SK-N-SH (cell line): ENCODE measurements at regions not wholly inside any gene's neighbourhood (a gene's known extent, or its start where the extent isn't known, plus 50 kb on each side); places are given as distances from the start of the nearest gene placed in this dataset.

Source experiments
- CTCF ChIA-PET: fragments of 300-600, 350-600 bp; formaldehyde crosslinking; extraction: SDS; loops from one replicate; lab custom pipeline; 2021; lab: Yijun Ruan, JAX
- POLR2A ChIA-PET: fragments of 350-600 bp; sonication (Branson Sonifier 250); formaldehyde crosslinking; extraction: SDS; loops from one replicate; lab custom pipeline; 2020; ENCODE audit warnings: antibody characterized with exemption, inconsistent platforms; lab: Yijun Ruan, JAX
- DNase-seq: peaks from one replicate; pipeline ENCODE4 v3.0.0; 2012
- H2AFZ ChIP-seq: fragments of 200-600 bp; sonication (generic); 2 replicates; pipeline ENCODE4 v1.8.1; 2016; ENCODE audit warnings: antibody characterized with exemption, mild to moderate bottlenecking, low read depth
- H3F3A ChIP-seq: fragments of 200-600 bp; sonication (generic); replicated peaks from 2 replicates; pipeline ENCODE3; 2016; ENCODE audit warnings: antibody characterized with exemption, mild to moderate bottlenecking; ENCODE audit not compliant: insufficient read depth
- H3K27ac ChIP-seq, 2 experiments: fragments of 200-500 bp in 1 of 2; fragments of 200-600 bp in 1 of 2; sonication (Bioruptor generic) in 1 of 2; sonication (generic), shearing (Covaris generic) in 1 of 2; 2 replicates each; pipeline versions ENCODE4 v1.5.1 to v1.6.1; 2014 to 2016; ENCODE audit warnings: low read depth in 2 of 2, inconsistent platforms in 1 of 2, low read length in 1 of 2, mild to moderate bottlenecking in 1 of 2, mixed read lengths in 1 of 2
- H3K27me3 ChIP-seq: fragments of 200-600 bp; sonication (generic), shearing (Covaris generic); 2 replicates; pipeline ENCODE4 v1.6.1; 2016; ENCODE audit warnings: mixed run types; ENCODE audit not compliant: insufficient read depth
- H3K36me3 ChIP-seq, 2 experiments: fragments of 200-500 bp in 1 of 2; fragments of 200-600 bp in 1 of 2; sonication (Bioruptor generic) in 1 of 2; sonication (generic) in 1 of 2; replicated peaks in 1 of 2; 2 replicates each; pipeline versions ENCODE3 to v1.5.1; 2014 to 2016; ENCODE audit warnings: low read length in 1 of 2, mild to moderate bottlenecking in 1 of 2; ENCODE audit not compliant: insufficient read depth in 2 of 2, control insufficient read depth in 1 of 2
- H3K4me1 ChIP-seq, 2 experiments: fragments of 200-500 bp in 1 of 2; fragments of 200-600 bp in 1 of 2; sonication (Bioruptor generic) in 1 of 2; sonication (generic), shearing (Covaris generic) in 1 of 2; 2 replicates each; pipeline versions ENCODE4 v1.5.1 to v1.6.1; 2014 to 2016; ENCODE audit warnings: low read depth in 1 of 2, low read length in 1 of 2, mixed run types in 1 of 2; ENCODE audit not compliant: insufficient read depth in 2 of 2, control insufficient read depth in 1 of 2
- H3K4me2 ChIP-seq: fragments of 200-600 bp; sonication (generic), shearing (Covaris generic); 2 replicates; pipeline ENCODE4 v1.6.1; 2017; ENCODE audit warnings: mixed run types
- H3K4me3 ChIP-seq, 2 experiments: fragments of 200-500 bp in 1 of 2; fragments of 200-600 bp in 1 of 2; sonication (Bioruptor generic) in 1 of 2; sonication (generic), shearing (Covaris generic) in 1 of 2; 2 replicates each; pipeline versions ENCODE4 v1.5.1 to v1.8.1; 2014 to 2016; ENCODE audit warnings: low read depth in 2 of 2, inconsistent platforms in 1 of 2, low read length in 1 of 2, mild to moderate bottlenecking in 1 of 2, mixed read lengths in 1 of 2, moderate library complexity in 1 of 2
- H3K79me2 ChIP-seq: fragments of 200-600 bp; sonication (generic); 2 replicates; pipeline ENCODE4 v1.8.1; 2017; ENCODE audit warnings: mild to moderate bottlenecking; ENCODE audit not compliant: insufficient read depth
- H3K9ac ChIP-seq: fragments of 200-600 bp; sonication (generic); 2 replicates; pipeline ENCODE4 v1.6.1; 2017; ENCODE audit warnings: mixed run types
- H3K9me2 ChIP-seq: fragments of 200-600 bp; sonication (generic); 2 replicates; pipeline ENCODE4 v1.6.1; 2017; ENCODE audit warnings: mixed run types
- H3K9me3 ChIP-seq: fragments of 200-600 bp; sonication (generic); 2 replicates; pipeline ENCODE4 v1.6.1; 2017; ENCODE audit warnings: mixed run types, mild to moderate bottlenecking, moderate library complexity
- H4K20me1 ChIP-seq: fragments of 200-600 bp; sonication (generic); 2 replicates; pipeline ENCODE4 v1.6.1; 2017; ENCODE audit warnings: mild to moderate bottlenecking, mixed run types; ENCODE audit not compliant: insufficient read depth
- CHD2 ChIP-seq: fragments of 150-350 bp; IDR thresholded peaks from 2 replicates; pipeline ENCODE4 v1.6.1; 2018; ENCODE audit warnings: low read length; ENCODE audit not compliant: partially characterized antibody
- EZH2phosphoT487 ChIP-seq: fragments of 200-600 bp; sonication (generic); IDR thresholded peaks from 2 replicates; pipeline ENCODE4 v1.6.1; 2017; ENCODE audit warnings: low read depth, mixed run types, mild to moderate bottlenecking, antibody characterized with exemption, moderate library complexity, borderline replicate concordance
- JUND ChIP-seq: IDR thresholded peaks from 2 replicates; pipeline ENCODE4 v1.4.0; 2012
- MEF2A ChIP-seq: IDR thresholded peaks from 2 replicates; pipeline ENCODE4 v1.4.0; 2012; ENCODE audit warnings: low read depth, borderline replicate concordance
- NFIC ChIP-seq: IDR thresholded peaks from 2 replicates; pipeline ENCODE4 v1.4.0; 2012; ENCODE audit warnings: borderline replicate concordance
- RFX5 ChIP-seq: IDR thresholded peaks from 2 replicates; pipeline ENCODE4 v1.6.1; 2012; ENCODE audit warnings: mild to moderate bottlenecking, improper control_type of control experiment, low read length
- RXRA ChIP-seq: IDR thresholded peaks from 2 replicates; pipeline ENCODE4 v1.4.0; 2012; ENCODE audit warnings: low read depth, mild to moderate bottlenecking, borderline replicate concordance
- SMC3 ChIP-seq: IDR thresholded peaks from 2 replicates; pipeline ENCODE4 v1.6.1; 2012; ENCODE audit warnings: low read depth, low read length, improper control_type of control experiment
- TCF12 ChIP-seq: IDR thresholded peaks from 2 replicates; pipeline ENCODE4 v1.4.0; 2012
- WGBS: methylation state at CpG from one replicate; pipeline ENCODE4 v1.1.6; 2017; ENCODE audit warnings: low lambda C conversion rate; 5-methylcytosine and 5-hydroxymethylcytosine counted together
- TF ChIP-seq, protein P1 (sequence below): fragments of 150-350 bp; IDR thresholded peaks from 2 replicates; pipeline ENCODE4 v1.6.1; 2017; ENCODE audit warnings: antibody characterized with exemption, low read length, low read depth, borderline replicate concordance
- TF ChIP-seq, protein P2 (sequence below): IDR thresholded peaks from 2 replicates; pipeline ENCODE4 v1.4.0; 2012; ENCODE audit warnings: low read depth
- TF ChIP-seq, protein P3 (sequence below): IDR thresholded peaks from 2 replicates; pipeline ENCODE4; 2012
- TF ChIP-seq, protein P4 (sequence below): fragments of 200-600 bp; sonication (generic); IDR thresholded peaks from 2 replicates; pipeline ENCODE4 v1.6.1; 2017; ENCODE audit warnings: antibody characterized with exemption, mild to moderate bottlenecking, moderate library complexity
- TF ChIP-seq, protein P5 (sequence below): IDR thresholded peaks from 2 replicates; pipeline ENCODE4 v1.4.0; 2012; ENCODE audit warnings: low read depth, borderline replicate concordance
- TF ChIP-seq, protein P6 (sequence below): fragments of 150-350 bp; IDR thresholded peaks from 2 replicates; pipeline ENCODE4 v1.6.1; 2016; ENCODE audit warnings: mild to moderate bottlenecking, low read depth, low read length

DNA sequence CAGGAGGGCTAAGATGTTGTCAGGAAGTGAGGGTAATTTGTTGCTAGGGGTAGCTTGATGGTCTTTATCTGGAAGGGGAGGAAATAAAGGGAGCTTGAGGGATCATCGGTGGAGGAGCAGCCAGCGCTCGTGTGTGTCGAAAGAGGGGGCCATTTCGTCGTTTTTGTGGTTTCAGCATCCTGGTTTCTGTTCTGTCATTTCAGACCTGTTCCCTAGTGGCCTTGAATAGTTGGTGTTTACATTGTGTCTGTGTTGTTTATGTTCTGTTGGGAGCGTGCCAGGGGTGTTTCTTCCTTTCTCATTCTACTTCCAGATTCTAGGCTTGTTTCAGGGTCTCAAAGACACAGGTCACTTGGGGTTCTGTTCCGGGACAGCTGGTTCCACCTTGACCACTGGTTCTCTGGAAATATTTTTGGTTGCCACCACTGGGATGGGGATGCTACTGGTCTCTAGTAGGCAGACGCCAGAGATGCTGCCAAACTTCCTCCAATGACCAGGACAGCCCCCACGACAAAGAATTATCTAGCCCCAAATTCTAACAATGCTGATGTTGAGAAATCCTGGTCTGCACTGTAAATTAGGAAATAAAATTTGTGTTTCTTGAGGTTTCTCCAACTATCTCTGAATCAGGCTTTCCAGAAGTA, 113.9 kb upstream of the NAA20 start:
- H3K9ac ChIP-seq = no peak overlapping the region
- no peak overlapping the region for H2AFZ ChIP-seq
- peaks cover 0 to 9% of the 10 kb centered on the region in 2 experiments for H3K36me3 ChIP-seq
- H3K9me2 ChIP-seq = no peaks in the 10 kb centered on the region
- no peaks in the 10 kb centered on the region for H3F3A ChIP-seq
- no peaks in the 10 kb centered on the region for H3K79me2 ChIP-seq
- WGBS = 81% methylated on average over 10 of the region's 10 CpGs
- POLR2A ChIA-PET = no interaction called here
- DNase-seq = no peak
- H3K9me3 ChIP-seq = peaks cover 11% of the 10 kb centered on the region; the same call in 1 of the 2 replicates
- H3K4me3 ChIP-seq = no peak overlapping the region
- no peaks in the 10 kb centered on the region for H3K4me1 ChIP-seq
- no peak overlapping the region for H3K27ac ChIP-seq
- CTCF ChIA-PET = no interaction called here
- TF ChIP-seq, protein P1, sequence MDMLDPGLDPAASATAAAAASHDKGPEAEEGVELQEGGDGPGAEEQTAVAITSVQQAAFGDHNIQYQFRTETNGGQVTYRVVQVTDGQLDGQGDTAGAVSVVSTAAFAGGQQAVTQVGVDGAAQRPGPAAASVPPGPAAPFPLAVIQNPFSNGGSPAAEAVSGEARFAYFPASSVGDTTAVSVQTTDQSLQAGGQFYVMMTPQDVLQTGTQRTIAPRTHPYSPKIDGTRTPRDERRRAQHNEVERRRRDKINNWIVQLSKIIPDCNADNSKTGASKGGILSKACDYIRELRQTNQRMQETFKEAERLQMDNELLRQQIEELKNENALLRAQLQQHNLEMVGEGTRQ = no peak
- TF ChIP-seq, protein P2, sequence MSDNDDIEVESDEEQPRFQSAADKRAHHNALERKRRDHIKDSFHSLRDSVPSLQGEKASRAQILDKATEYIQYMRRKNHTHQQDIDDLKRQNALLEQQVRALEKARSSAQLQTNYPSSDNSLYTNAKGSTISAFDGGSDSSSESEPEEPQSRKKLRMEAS = no peak
- TF ChIP-seq TCF12 (no peak), RXRA (no peak), JUND (no peak), EZH2phosphoT487 (no peak), NFIC (no peak), CHD2 (no peak), RFX5 (no peak), SMC3 (no peak), MEF2A (no peak)
- TF ChIP-seq, protein P3, sequence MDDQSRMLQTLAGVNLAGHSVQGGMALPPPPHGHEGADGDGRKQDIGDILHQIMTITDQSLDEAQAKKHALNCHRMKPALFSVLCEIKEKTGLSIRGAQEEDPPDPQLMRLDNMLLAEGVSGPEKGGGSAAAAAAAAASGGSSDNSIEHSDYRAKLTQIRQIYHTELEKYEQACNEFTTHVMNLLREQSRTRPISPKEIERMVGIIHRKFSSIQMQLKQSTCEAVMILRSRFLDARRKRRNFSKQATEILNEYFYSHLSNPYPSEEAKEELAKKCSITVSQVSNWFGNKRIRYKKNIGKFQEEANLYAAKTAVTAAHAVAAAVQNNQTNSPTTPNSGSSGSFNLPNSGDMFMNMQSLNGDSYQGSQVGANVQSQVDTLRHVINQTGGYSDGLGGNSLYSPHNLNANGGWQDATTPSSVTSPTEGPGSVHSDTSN = no peak
- TF ChIP-seq, protein P4, sequence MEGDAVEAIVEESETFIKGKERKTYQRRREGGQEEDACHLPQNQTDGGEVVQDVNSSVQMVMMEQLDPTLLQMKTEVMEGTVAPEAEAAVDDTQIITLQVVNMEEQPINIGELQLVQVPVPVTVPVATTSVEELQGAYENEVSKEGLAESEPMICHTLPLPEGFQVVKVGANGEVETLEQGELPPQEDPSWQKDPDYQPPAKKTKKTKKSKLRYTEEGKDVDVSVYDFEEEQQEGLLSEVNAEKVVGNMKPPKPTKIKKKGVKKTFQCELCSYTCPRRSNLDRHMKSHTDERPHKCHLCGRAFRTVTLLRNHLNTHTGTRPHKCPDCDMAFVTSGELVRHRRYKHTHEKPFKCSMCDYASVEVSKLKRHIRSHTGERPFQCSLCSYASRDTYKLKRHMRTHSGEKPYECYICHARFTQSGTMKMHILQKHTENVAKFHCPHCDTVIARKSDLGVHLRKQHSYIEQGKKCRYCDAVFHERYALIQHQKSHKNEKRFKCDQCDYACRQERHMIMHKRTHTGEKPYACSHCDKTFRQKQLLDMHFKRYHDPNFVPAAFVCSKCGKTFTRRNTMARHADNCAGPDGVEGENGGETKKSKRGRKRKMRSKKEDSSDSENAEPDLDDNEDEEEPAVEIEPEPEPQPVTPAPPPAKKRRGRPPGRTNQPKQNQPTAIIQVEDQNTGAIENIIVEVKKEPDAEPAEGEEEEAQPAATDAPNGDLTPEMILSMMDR = no peak
- TF ChIP-seq, protein P5, sequence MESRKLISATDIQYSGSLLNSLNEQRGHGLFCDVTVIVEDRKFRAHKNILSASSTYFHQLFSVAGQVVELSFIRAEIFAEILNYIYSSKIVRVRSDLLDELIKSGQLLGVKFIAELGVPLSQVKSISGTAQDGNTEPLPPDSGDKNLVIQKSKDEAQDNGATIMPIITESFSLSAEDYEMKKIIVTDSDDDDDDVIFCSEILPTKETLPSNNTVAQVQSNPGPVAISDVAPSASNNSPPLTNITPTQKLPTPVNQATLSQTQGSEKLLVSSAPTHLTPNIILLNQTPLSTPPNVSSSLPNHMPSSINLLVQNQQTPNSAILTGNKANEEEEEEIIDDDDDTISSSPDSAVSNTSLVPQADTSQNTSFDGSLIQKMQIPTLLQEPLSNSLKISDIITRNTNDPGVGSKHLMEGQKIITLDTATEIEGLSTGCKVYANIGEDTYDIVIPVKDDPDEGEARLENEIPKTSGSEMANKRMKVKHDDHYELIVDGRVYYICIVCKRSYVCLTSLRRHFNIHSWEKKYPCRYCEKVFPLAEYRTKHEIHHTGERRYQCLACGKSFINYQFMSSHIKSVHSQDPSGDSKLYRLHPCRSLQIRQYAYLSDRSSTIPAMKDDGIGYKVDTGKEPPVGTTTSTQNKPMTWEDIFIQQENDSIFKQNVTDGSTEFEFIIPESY = no peak
- TF ChIP-seq, protein P6, sequence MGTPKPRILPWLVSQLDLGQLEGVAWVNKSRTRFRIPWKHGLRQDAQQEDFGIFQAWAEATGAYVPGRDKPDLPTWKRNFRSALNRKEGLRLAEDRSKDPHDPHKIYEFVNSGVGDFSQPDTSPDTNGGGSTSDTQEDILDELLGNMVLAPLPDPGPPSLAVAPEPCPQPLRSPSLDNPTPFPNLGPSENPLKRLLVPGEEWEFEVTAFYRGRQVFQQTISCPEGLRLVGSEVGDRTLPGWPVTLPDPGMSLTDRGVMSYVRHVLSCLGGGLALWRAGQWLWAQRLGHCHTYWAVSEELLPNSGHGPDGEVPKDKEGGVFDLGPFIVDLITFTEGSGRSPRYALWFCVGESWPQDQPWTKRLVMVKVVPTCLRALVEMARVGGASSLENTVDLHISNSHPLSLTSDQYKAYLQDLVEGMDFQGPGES = no peak
- no peaks in the 10 kb centered on the region for H4K20me1 ChIP-seq
- H3K27me3 ChIP-seq = no peaks in the 10 kb centered on the region
- no peak overlapping the region for H3K4me2 ChIP-seq
